GM12878 (cell line): ENCODE measurements at regions not wholly inside any gene's neighbourhood (a gene's known extent, or its start where the extent isn't known, plus 50 kb on each side); places are given as distances from the start of the nearest gene placed in this dataset.

Experiments used
- ATAC-seq: fragments of 200-7000 bp; cut with Tn5 transposase; 3 replicates; pipeline ENCODE4 v1.9.1; 2020; ENCODE audit warnings: mild to moderate bottlenecking, moderate library complexity
- BruUV-seq: library from RNA; stranded (reverse); fragments of 400-500 nt; replicated peaks from 2 replicates; lab custom pipeline; 2021; lab: Mats Ljungman, UMichigan
- CTCF ChIA-PET: fragments of 300-600 bp; sonication (Branson Sonifier 250); formaldehyde crosslinking; extraction: SDS; loops from one replicate; lab custom pipeline; 2021; ENCODE audit warnings: inconsistent platforms; lab: Yijun Ruan, JAX
- POLR2A ChIA-PET: fragments of 350-600 bp; formaldehyde crosslinking; extraction: SDS; loops from one replicate; lab custom pipeline; 2021; ENCODE audit warnings: inconsistent platforms; lab: Charles Lee
- RAD21 ChIA-PET: fragments of 300-600 bp; sonication (Branson Sonifier 250); formaldehyde crosslinking; loops from one replicate; lab custom pipeline; 2023; ENCODE audit warnings: antibody characterized with exemption; ENCODE audit not compliant: unreplicated experiment; lab: Charles Lee
- SMC1A ChIA-PET: fragments of 300-600 bp; sonication (Branson Sonifier 250); formaldehyde crosslinking; loops from one replicate; lab custom pipeline; 2023; ENCODE audit not compliant: unreplicated experiment, uncharacterized antibody; lab: Charles Lee
- DNase-seq: peaks from one replicate; pipeline ENCODE4 v3.0.0-alpha.2; 2011; ENCODE audit warnings: low read depth, low spot score
- FAIRE-seq: peaks from 3 replicates; lab custom pipeline; 2011; peaks lifted over from hg19 to GRCh38; lab: Jason Lieb, UNC
- H2AFZ ChIP-seq: 2 replicates; pipeline ENCODE4 v1.6.0; 2011; ENCODE audit warnings: low read depth, low read length, control low read depth; ENCODE audit not compliant: control insufficient read depth
- H3K27ac ChIP-seq: 2 replicates; pipeline ENCODE4 v1.5.1; 2011; ENCODE audit warnings: control low read depth; ENCODE audit not compliant: control insufficient read depth, insufficient read depth
- H3K27me3 ChIP-seq, 2 experiments: replicated peaks in 1 of 2; 2 replicates each; pipeline versions ENCODE4 v1.6.0 to v1.6.1; 2011; ENCODE audit warnings: low read length in 1 of 2; ENCODE audit not compliant: control insufficient read depth in 2 of 2, insufficient read depth in 2 of 2
- H3K36me3 ChIP-seq, 2 experiments: 2 replicates each; pipeline ENCODE4 v1.5.1; 2011; ENCODE audit warnings: low read length in 1 of 2; ENCODE audit not compliant: control insufficient read depth in 2 of 2, insufficient read depth in 2 of 2
- H3K4me1 ChIP-seq: 2 replicates; pipeline ENCODE4 v1.6.1; 2011; ENCODE audit warnings: mild to moderate bottlenecking, low read length, moderate library complexity, mixed read lengths; ENCODE audit not compliant: control insufficient read depth, insufficient read depth
- H3K4me2 ChIP-seq: 2 replicates; pipeline ENCODE4 v1.6.0; 2011; ENCODE audit warnings: control low read depth; ENCODE audit not compliant: control insufficient read depth, insufficient read depth
- H3K4me3 ChIP-seq: fragments of 200-600 bp; sonication (generic); 2 replicates; pipeline ENCODE4 v1.5.1; 2016
- H3K79me2 ChIP-seq: 2 replicates; pipeline ENCODE4 v1.6.0; 2011; ENCODE audit warnings: low read length; ENCODE audit not compliant: control insufficient read depth, insufficient read depth
- H3K9ac ChIP-seq: 2 replicates; pipeline ENCODE4 v1.8.0; 2011; ENCODE audit warnings: low read length, control low read depth, mixed read lengths; ENCODE audit not compliant: control insufficient read depth, insufficient read depth
- H3K9me3 ChIP-seq: replicated peaks from 3 replicates; pipeline ENCODE4 v1.5.1; 2011; ENCODE audit warnings: mild to moderate bottlenecking, low read length; ENCODE audit not compliant: control insufficient read depth, insufficient read depth
- H4K20me1 ChIP-seq: 2 replicates; pipeline ENCODE4 v1.6.0; 2011; ENCODE audit not compliant: control insufficient read depth, insufficient read depth
- CREM ChIP-seq: IDR thresholded peaks from 2 replicates; pipeline ENCODE4 v1.6.1; 2014; ENCODE audit warnings: antibody characterized with exemption, low read depth
- EZH2 ChIP-seq: IDR thresholded peaks from 2 replicates; pipeline ENCODE4 v1.6.1; 2012; ENCODE audit warnings: low read depth, mild to moderate bottlenecking, control low read depth, inconsistent platforms, low read length, borderline replicate concordance; ENCODE audit not compliant: control insufficient read depth
- FOS ChIP-seq: IDR thresholded peaks from 3 replicates; pipeline ENCODE4 v1.6.1; 2011; ENCODE audit warnings: borderline replicate concordance; ENCODE audit not compliant: insufficient read length; ENCODE audit errors: extremely low read depth
- NBN ChIP-seq: fragments of 450-650 bp; IDR thresholded peaks from 2 replicates; pipeline ENCODE4 v1.6.1; 2016
- SIN3A ChIP-seq: IDR thresholded peaks from 2 replicates; pipeline ENCODE4 v1.6.1; 2012; ENCODE audit warnings: low read depth, low read length, improper control_type of control experiment
- SMARCA5 ChIP-seq: fragments of 450-650 bp; IDR thresholded peaks from 2 replicates; pipeline ENCODE4 v1.6.1; 2017; ENCODE audit warnings: mild to moderate bottlenecking
- TAF1 ChIP-seq: IDR thresholded peaks from 2 replicates; pipeline ENCODE4 v1.6.1; 2011; ENCODE audit warnings: mild to moderate bottlenecking, low read depth, low read length, borderline replicate concordance
- ZNF24 ChIP-seq: fragments of 450-650 bp; IDR thresholded peaks from 2 replicates; pipeline ENCODE4 v1.6.1; 2017; ENCODE audit warnings: antibody characterized with exemption, mild to moderate bottlenecking
- WGBS: methylation state at CpG from one replicate; pipeline ENCODE4 v1.1.6; 2016; ENCODE audit warnings: low lambda C conversion rate; ENCODE audit not compliant: insufficient replicate concordance, insufficient coverage; ENCODE audit errors: missing lambda C conversion rate; 5-methylcytosine and 5-hydroxymethylcytosine counted together
- in situ Hi-C: fragments of 300-500 bp; cut with MboI; formaldehyde crosslinking; loops from 9 replicates; pipeline ENCODE4 v1.14.3; 2018; ENCODE audit warnings: mixed read lengths
- intact Hi-C: fragments of 100-400 bp; cut with micrococcal nuclease; formaldehyde crosslinking; loops from one replicate; pipeline ENCODE4 v1.14.2; 2022; ENCODE audit not compliant: unreplicated experiment
- TF ChIP-seq, protein P1 (sequence below): IDR thresholded peaks from 2 replicates; pipeline ENCODE4 v1.6.1; 2011; ENCODE audit warnings: mild to moderate bottlenecking, low read depth, low read length, moderate library complexity; ENCODE audit not compliant: insufficient replicate concordance
- TF ChIP-seq, protein P2 (sequence below): fragments of 450-650 bp; IDR thresholded peaks from 2 replicates; pipeline ENCODE4 v1.6.1; 2017; ENCODE audit warnings: mild to moderate bottlenecking, low read depth, inconsistent platforms; ENCODE audit not compliant: poor library complexity, severe bottlenecking
- TF ChIP-seq, protein P3 (sequence below): IDR thresholded peaks from 2 replicates; pipeline ENCODE4 v1.6.1; 2012; ENCODE audit warnings: low read depth, low read length, improper control_type of control experiment
- TF ChIP-seq, protein P4 (sequence below): IDR thresholded peaks from 2 replicates; pipeline ENCODE4 v1.6.1; 2011; ENCODE audit warnings: low read depth, low read length, improper control_type of control experiment, borderline replicate concordance

DNA sequence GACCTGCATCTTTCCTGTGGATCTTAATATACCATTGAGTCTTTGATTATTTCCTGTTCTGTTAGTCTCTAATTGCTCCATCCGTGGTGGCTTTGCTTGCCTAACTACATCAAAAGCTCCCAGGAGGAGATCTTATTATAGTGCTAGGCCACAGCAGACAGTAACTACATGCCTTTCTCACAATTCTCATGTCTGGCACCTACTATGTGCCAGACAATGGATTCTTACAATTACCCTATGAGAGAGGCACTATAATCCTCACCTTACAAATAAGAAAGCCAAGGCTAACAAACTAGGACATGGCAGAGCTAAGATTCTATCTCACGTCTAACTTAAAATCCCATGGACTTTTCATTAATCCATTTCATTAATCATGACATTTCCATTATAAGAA, 70.3 kb upstream of the TARS1 start (continued):
- TF ChIP-seq FOS (no peak), ZNF24 (no peak), CREM (no peak), EZH2 (no peak)
- TF ChIP-seq, protein P1, sequence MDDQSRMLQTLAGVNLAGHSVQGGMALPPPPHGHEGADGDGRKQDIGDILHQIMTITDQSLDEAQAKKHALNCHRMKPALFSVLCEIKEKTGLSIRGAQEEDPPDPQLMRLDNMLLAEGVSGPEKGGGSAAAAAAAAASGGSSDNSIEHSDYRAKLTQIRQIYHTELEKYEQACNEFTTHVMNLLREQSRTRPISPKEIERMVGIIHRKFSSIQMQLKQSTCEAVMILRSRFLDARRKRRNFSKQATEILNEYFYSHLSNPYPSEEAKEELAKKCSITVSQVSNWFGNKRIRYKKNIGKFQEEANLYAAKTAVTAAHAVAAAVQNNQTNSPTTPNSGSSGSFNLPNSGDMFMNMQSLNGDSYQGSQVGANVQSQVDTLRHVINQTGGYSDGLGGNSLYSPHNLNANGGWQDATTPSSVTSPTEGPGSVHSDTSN: no peak
- TF ChIP-seq, all 136 proteins: peak for 0

DNA sequence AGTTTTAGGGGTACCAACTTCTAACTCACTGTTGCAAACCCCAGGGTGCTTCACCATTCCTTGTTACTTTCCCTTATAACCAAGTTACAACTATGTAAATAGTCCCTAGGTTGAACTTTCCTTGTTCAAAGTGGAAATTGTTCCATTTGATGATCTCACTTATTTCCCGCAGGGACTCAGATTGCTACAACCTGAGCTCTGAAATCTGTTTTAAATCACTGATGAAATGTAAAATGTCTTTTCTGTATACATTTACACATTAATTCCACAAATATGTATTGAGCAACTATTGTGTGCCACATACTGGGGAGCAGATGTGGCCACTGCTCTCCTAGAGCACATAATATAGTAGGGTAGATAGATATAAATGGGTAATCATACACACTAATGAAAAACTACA, 69.1 kb upstream of the TARS1 start:
- H2AFZ ChIP-seq: no peak overlapping the region
- no peak overlapping the region for H3K4me3 ChIP-seq
- CTCF ChIA-PET: no interaction called here
- H3K27ac ChIP-seq: no peak overlapping the region
- SMC1A ChIA-PET: interaction anchor here (1.2 kb wide), 1 partner anchor 38 kb away, joined by 3 read pairs; no protein-coding TSS in a partner anchor
- no peak for FAIRE-seq
- no peak overlapping the region for H3K4me2 ChIP-seq
- no peak for TF ChIP-seq TAF1
- TF ChIP-seq SIN3A: no peak
- TF ChIP-seq, protein P2, sequence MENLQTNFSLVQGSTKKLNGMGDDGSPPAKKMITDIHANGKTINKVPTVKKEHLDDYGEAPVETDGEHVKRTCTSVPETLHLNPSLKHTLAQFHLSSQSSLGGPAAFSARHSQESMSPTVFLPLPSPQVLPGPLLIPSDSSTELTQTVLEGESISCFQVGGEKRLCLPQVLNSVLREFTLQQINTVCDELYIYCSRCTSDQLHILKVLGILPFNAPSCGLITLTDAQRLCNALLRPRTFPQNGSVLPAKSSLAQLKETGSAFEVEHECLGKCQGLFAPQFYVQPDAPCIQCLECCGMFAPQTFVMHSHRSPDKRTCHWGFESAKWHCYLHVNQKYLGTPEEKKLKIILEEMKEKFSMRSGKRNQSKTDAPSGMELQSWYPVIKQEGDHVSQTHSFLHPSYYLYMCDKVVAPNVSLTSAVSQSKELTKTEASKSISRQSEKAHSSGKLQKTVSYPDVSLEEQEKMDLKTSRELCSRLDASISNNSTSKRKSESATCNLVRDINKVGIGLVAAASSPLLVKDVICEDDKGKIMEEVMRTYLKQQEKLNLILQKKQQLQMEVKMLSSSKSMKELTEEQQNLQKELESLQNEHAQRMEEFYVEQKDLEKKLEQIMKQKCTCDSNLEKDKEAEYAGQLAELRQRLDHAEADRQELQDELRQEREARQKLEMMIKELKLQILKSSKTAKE: no peak
- no peak for TF ChIP-seq SMARCA5
- TF ChIP-seq, protein P3, sequence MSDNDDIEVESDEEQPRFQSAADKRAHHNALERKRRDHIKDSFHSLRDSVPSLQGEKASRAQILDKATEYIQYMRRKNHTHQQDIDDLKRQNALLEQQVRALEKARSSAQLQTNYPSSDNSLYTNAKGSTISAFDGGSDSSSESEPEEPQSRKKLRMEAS: no peak
- TF ChIP-seq NBN: no peak
- TF ChIP-seq, protein P4, sequence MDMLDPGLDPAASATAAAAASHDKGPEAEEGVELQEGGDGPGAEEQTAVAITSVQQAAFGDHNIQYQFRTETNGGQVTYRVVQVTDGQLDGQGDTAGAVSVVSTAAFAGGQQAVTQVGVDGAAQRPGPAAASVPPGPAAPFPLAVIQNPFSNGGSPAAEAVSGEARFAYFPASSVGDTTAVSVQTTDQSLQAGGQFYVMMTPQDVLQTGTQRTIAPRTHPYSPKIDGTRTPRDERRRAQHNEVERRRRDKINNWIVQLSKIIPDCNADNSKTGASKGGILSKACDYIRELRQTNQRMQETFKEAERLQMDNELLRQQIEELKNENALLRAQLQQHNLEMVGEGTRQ: no peak
- DNase-seq: no peak
- intact Hi-C loops (no loop called here), in situ Hi-C loops (no loop called here)
- RAD21 ChIA-PET: no interaction called here
- no peak overlapping the region for H3K9ac ChIP-seq
- no peaks in the 10 kb centered on the region for H3K9me3 ChIP-seq
- no peaks in the 10 kb centered on the region for H3K79me2 ChIP-seq
- no peak for ATAC-seq
- H4K20me1 ChIP-seq: no peaks in the 10 kb centered on the region
- H3K4me1 ChIP-seq: no peaks in the 10 kb centered on the region
- no TSS peak for BruUV-seq
- H3K27me3 ChIP-seq: no peaks in the 10 kb centered on the region
- POLR2A ChIA-PET: no interaction called here
- 100% methylated on average over 1 of the region's 1 CpG for WGBS
- no peaks in the 10 kb centered on the region for H3K36me3 ChIP-seq
